Heart left ventricle (tissue), 13 donors: ENCODE measurements at regions not wholly inside any gene's neighbourhood (a gene's known extent, or its start where the extent isn't known, plus 50 kb on each side); places are given as distances from the start of the nearest gene placed in this dataset.
"Not testable (repeated sequence)": the region's sequence is repeated elsewhere in the genome, so short reads cannot be mapped to it uniquely, and the experiment has no call there.

ENCODE experiments used
- POLR2A ChIP-seq, 2 donors: fragments of 450-650 bp; IDR thresholded peaks; one replicate each; pipeline ENCODE4 v1.6.1; 2017; ENCODE audit warnings: antibody characterized with exemption in 2 of 2, mild to moderate bottlenecking in 2 of 2, moderate library complexity in 2 of 2
- TF ChIP-seq, protein P1 (sequence below), 12 donors: fragments of 200-600 bp; sonication (generic) in 4 of 12; IDR thresholded peaks; one replicate each; pipeline versions ENCODE4 v1.5.0 to v1.8.0; 2018 to 2022; ENCODE audit warnings: antibody characterized with exemption in 12 of 12, mild to moderate bottlenecking in 5 of 12
- donor health status: ischemic (EF 13 %, LVEDD 7.1; RV severe dilation, severe dysfunction).
- donor health status: DM: no; HTN: yes; CAD: no.
- donor health status: DM: no; HTN: no; CAD: no.
- donor health status: ischemic (EF 25% LVEDD 6.9; RV normal size, moderate dysfunction).
- donor health status: ischemic (EF 25% LVEDD 5.7; RV mildly dilated, moderate dysfunction).
- donor health status: ischemic (EF 35%, LVEDD 5.7; RV mildly dilated, moderate dysfunction).
- donor health status: nonischemic (EF 11% LVEDD 7.7; RV severe dilation, severe dysfunction).
- donor health status: DM: yes; HTN: yes; CAD: no.
- donor health status: PGD.
- donor health status: ischemic (EF 29% LVEDD 5.4; RV normal size, mild dysfunction).
- donor health status: nonischemic (EF 23%, LVEDD 6.1; RV moderate dilation, normal function).

- TF ChIP-seq, protein P1, sequence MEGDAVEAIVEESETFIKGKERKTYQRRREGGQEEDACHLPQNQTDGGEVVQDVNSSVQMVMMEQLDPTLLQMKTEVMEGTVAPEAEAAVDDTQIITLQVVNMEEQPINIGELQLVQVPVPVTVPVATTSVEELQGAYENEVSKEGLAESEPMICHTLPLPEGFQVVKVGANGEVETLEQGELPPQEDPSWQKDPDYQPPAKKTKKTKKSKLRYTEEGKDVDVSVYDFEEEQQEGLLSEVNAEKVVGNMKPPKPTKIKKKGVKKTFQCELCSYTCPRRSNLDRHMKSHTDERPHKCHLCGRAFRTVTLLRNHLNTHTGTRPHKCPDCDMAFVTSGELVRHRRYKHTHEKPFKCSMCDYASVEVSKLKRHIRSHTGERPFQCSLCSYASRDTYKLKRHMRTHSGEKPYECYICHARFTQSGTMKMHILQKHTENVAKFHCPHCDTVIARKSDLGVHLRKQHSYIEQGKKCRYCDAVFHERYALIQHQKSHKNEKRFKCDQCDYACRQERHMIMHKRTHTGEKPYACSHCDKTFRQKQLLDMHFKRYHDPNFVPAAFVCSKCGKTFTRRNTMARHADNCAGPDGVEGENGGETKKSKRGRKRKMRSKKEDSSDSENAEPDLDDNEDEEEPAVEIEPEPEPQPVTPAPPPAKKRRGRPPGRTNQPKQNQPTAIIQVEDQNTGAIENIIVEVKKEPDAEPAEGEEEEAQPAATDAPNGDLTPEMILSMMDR (IDR thresholded peaks at IDR 0.05), result not testable (repeated sequence)
- not testable (repeated sequence) for TF ChIP-seq POLR2A (IDR thresholded peaks at IDR 0.05)
These were observed 119.0 kb upstream of the PPP1R9A start for GRCh38 chr7:94788378-94788777.
